Neural cell (in vitro differentiated cells): ENCODE measurements at regions not wholly inside any gene's neighbourhood (a gene's known extent, or its start where the extent isn't known, plus 50 kb on each side); places are given as distances from the start of the nearest gene placed in this dataset.

Experiments used
- CTCF ChIP-seq: fragments of 450-650 bp; IDR thresholded peaks from 2 replicates; pipeline ENCODE4 v1.5.1; 2014; ENCODE audit warnings: antibody characterized with exemption, mild to moderate bottlenecking, moderate library complexity; ENCODE audit not compliant: poor library complexity, severe bottlenecking
- EP300 ChIP-seq: fragments of 450-650 bp; conservative IDR thresholded peaks from 2 replicates; pipeline ENCODE4 v1.6.1; 2014; ENCODE audit warnings: antibody characterized with exemption, mild to moderate bottlenecking, moderate library complexity; ENCODE audit not compliant: poor library complexity, severe bottlenecking
- EZH2 ChIP-seq: fragments of 200-600, 300-800 bp; shearing (Covaris generic), sonication (generic); IDR thresholded peaks from 2 replicates; pipeline ENCODE4 v1.6.1; 2014; ENCODE audit warnings: antibody characterized with exemption, low read length, borderline replicate concordance, mild to moderate bottlenecking; ENCODE audit not compliant: insufficient read depth, poor library complexity, severe bottlenecking
- MXI1 ChIP-seq: fragments of 450-650 bp; conservative IDR thresholded peaks from 2 replicates; pipeline ENCODE4 v1.6.1; 2014; ENCODE audit warnings: antibody characterized with exemption, mild to moderate bottlenecking; ENCODE audit not compliant: poor library complexity, severe bottlenecking
- POLR2AphosphoS5 ChIP-seq: IDR thresholded peaks from 2 replicates; pipeline ENCODE4 v1.6.1; 2012
- RAD21 ChIP-seq: fragments of 450-650 bp; conservative IDR thresholded peaks from 2 replicates; pipeline ENCODE4 v1.6.1; 2014; ENCODE audit warnings: antibody characterized with exemption, mild to moderate bottlenecking, moderate library complexity
- REST ChIP-seq: IDR thresholded peaks from 2 replicates; pipeline ENCODE4 v1.6.1; 2012; ENCODE audit warnings: borderline replicate concordance
- SMC3 ChIP-seq: fragments of 450-650 bp; conservative IDR thresholded peaks from 2 replicates; pipeline ENCODE4 v1.6.1; 2014; ENCODE audit warnings: antibody characterized with exemption, mild to moderate bottlenecking, moderate library complexity; ENCODE audit not compliant: poor library complexity
- TAF1 ChIP-seq: IDR thresholded peaks from 2 replicates; pipeline ENCODE4 v1.6.1; 2012; ENCODE audit warnings: low read depth

- TF ChIP-seq SMC3 (no peak), CTCF (no peak), EZH2 (no peak), RAD21 (no peak), REST (no peak), EP300 (no peak), POLR2AphosphoS5 (no peak), TAF1 (no peak), MXI1 (no peak)
These were observed 373.3 kb upstream of the FAM174A start for GRCh38 chr5:100161868-100162267.
